Liver (tissue), 8 donors: ENCODE measurements at regions not wholly inside any gene's neighbourhood (a gene's known extent, or its start where the extent isn't known, plus 50 kb on each side); places are given as distances from the start of the nearest gene placed in this dataset.

Experiments used
- DNase-seq: peaks from one replicate; pipeline ENCODE4 v3.0.0-alpha.2; 2017; ENCODE audit warnings: low spot score
- H3K27ac ChIP-seq, 2 donors: one replicate each; pipeline ENCODE4 v1.7.0; 2013; ENCODE audit warnings: inconsistent platforms in 2 of 2, low read length in 2 of 2, control low read depth in 1 of 2, low read depth in 1 of 2, mild to moderate bottlenecking in 1 of 2
- H3K27me3 ChIP-seq, 4 donors: one replicate each; pipeline versions ENCODE4 v1.6.1 to v1.7.0; 2013; ENCODE audit warnings: low read length in 3 of 4, inconsistent platforms in 1 of 4, mild to moderate bottlenecking in 1 of 4, moderate library complexity in 1 of 4; ENCODE audit not compliant: control insufficient read depth in 4 of 4, insufficient read depth in 4 of 4
- H3K36me3 ChIP-seq, 4 donors: one replicate each; pipeline versions ENCODE4 v1.6.1 to v1.7.0; 2013; ENCODE audit warnings: low read length in 3 of 4, mild to moderate bottlenecking in 3 of 4, low read depth in 1 of 4, moderate library complexity in 1 of 4; ENCODE audit not compliant: control insufficient read depth in 4 of 4, insufficient read depth in 3 of 4
- H3K4me1 ChIP-seq, 4 donors: one replicate each; pipeline versions ENCODE4 v1.6.1 to v1.7.0; 2013; ENCODE audit warnings: low read length in 3 of 4, mild to moderate bottlenecking in 3 of 4, moderate library complexity in 1 of 4; ENCODE audit not compliant: control insufficient read depth in 4 of 4, insufficient read depth in 4 of 4
- H3K4me3 ChIP-seq, 3 donors: one replicate each; pipeline versions ENCODE4 v1.6.1 to v1.7.0; 2013; ENCODE audit warnings: low read length in 3 of 3, control low read depth in 1 of 3, low read depth in 1 of 3, mild to moderate bottlenecking in 1 of 3
- H3K9ac ChIP-seq, 2 donors: one replicate each; pipeline ENCODE4 v1.7.0; 2013; ENCODE audit warnings: low read length in 2 of 2, mild to moderate bottlenecking in 2 of 2, moderate library complexity in 2 of 2, control low read depth in 1 of 2, low read depth in 1 of 2
- H3K9me3 ChIP-seq, 4 donors: one replicate each; pipeline versions ENCODE4 v1.6.1 to v1.7.0; 2013; ENCODE audit warnings: low read length in 3 of 4; ENCODE audit not compliant: control insufficient read depth in 4 of 4
- ATF3 ChIP-seq: IDR thresholded peaks from 2 replicates; pipeline ENCODE4 v1.6.1; 2016; ENCODE audit warnings: antibody characterized with exemption
- CTCF ChIP-seq: fragments of 150-350 bp; IDR thresholded peaks from 2 replicates; pipeline ENCODE4 v1.5.1; 2017; ENCODE audit warnings: improper control_type of control experiment, low read depth, low read length; ENCODE audit not compliant: missing input control
- EGR1 ChIP-seq, 2 donors: IDR thresholded peaks; 2 replicates each; pipeline ENCODE4 v1.6.1; 2016 to 2018; ENCODE audit warnings: antibody characterized with exemption in 2 of 2, low read depth in 2 of 2
- FOXA1 ChIP-seq: IDR thresholded peaks from 2 replicates; pipeline ENCODE4 v1.6.1; 2016; ENCODE audit warnings: antibody characterized with exemption
- FOXA2 ChIP-seq: IDR thresholded peaks from 2 replicates; pipeline ENCODE4 v1.6.1; 2016; ENCODE audit warnings: antibody characterized with exemption
- GABPA ChIP-seq, 2 donors: IDR thresholded peaks in 1 of 2; conservative IDR thresholded peaks in 1 of 2; 2 replicates each; pipeline ENCODE4 v1.6.1; 2016; ENCODE audit warnings: antibody characterized with exemption in 2 of 2, mild to moderate bottlenecking in 1 of 2, moderate library complexity in 1 of 2
- HNF4A ChIP-seq, 2 donors: conservative IDR thresholded peaks; 2 replicates each; pipeline ENCODE4 v1.6.1; 2016; ENCODE audit warnings: antibody characterized with exemption in 2 of 2, mild to moderate bottlenecking in 2 of 2
- HNF4G ChIP-seq: IDR thresholded peaks from 2 replicates; pipeline ENCODE4 v1.6.1; 2016; ENCODE audit warnings: antibody characterized with exemption
- JUND ChIP-seq, 2 donors: IDR thresholded peaks; 2 replicates each; pipeline ENCODE4 v1.6.1; 2016; ENCODE audit warnings: antibody characterized with exemption in 2 of 2
- MAX ChIP-seq: IDR thresholded peaks from 2 replicates; pipeline ENCODE4 v1.6.1; 2016; ENCODE audit warnings: antibody characterized with exemption
- NR2F2 ChIP-seq: IDR thresholded peaks from 2 replicates; pipeline ENCODE4 v1.6.1; 2016; ENCODE audit warnings: antibody characterized with exemption
- RAD21 ChIP-seq, 2 donors: IDR thresholded peaks; 2 replicates each; pipeline ENCODE4 v1.6.1; 2016; ENCODE audit warnings: antibody characterized with exemption in 2 of 2, mild to moderate bottlenecking in 2 of 2
- REST ChIP-seq: IDR thresholded peaks from 2 replicates; pipeline ENCODE4 v1.6.1; 2016; ENCODE audit warnings: antibody characterized with exemption, mild to moderate bottlenecking
- RXRA ChIP-seq, 2 donors: IDR thresholded peaks; 2 replicates each; pipeline ENCODE4 v1.6.1; 2017 to 2018; ENCODE audit warnings: antibody characterized with exemption in 2 of 2, mild to moderate bottlenecking in 1 of 2
- SP1 ChIP-seq: IDR thresholded peaks from 2 replicates; pipeline ENCODE4 v1.6.1; 2018; ENCODE audit warnings: antibody characterized with exemption, mild to moderate bottlenecking
- TAF1 ChIP-seq: conservative IDR thresholded peaks from 2 replicates; pipeline ENCODE4 v1.6.1; 2016; ENCODE audit warnings: antibody characterized with exemption, mild to moderate bottlenecking
- YY1 ChIP-seq: IDR thresholded peaks from 2 replicates; pipeline ENCODE4 v1.6.1; 2016; ENCODE audit warnings: antibody characterized with exemption, mild to moderate bottlenecking
- ZBTB33 ChIP-seq: IDR thresholded peaks from 2 replicates; pipeline ENCODE4 v1.6.1; 2016; ENCODE audit warnings: antibody characterized with exemption
- WGBS: extraction: QIAGEN DNeasy Blood & Tissue Kit; methylation state at CpG from one replicate; pipeline ENCODE4 v1.1.7; 2013; 5-methylcytosine and 5-hydroxymethylcytosine counted together
- donor health status: healthy.
- donor health status: healthy.
- donor health status: healthy.
- donor health status: healthy.
- donor health status: healthy.

GRCh38 chr15:86018679-86019078 is 61.0 kb upstream of the AGBL1 start:
- H3K4me1 ChIP-seq = peaks cover 0 to 11% (median 4%) of the 10 kb centered on the region in 4 donors
- TF ChIP-seq SP1 (no peak), MAX (no peak), FOXA1 (no peak), GABPA (IDR thresholded peaks at IDR 0.05 in 1 of 2, conservative IDR thresholded peaks at IDR 0.05 in 1 of 2) (no peak), REST (no peak)
- DNase-seq = no peak
- H3K9ac ChIP-seq = no peak overlapping the region
- H3K4me3 ChIP-seq = no peak overlapping the region
- H3K27me3 ChIP-seq = no peaks in the 10 kb centered on the region
- no peaks in the 10 kb centered on the region for H3K36me3 ChIP-seq
- H3K27ac ChIP-seq = no peak overlapping the region
- H3K9me3 ChIP-seq = no peaks in the 10 kb centered on the region
- 75% methylated on average over 5 of the region's 5 CpGs for WGBS

- no peaks in the 10 kb centered on the region for H3K9me3 ChIP-seq
- no peaks in the 10 kb centered on the region for H3K36me3 ChIP-seq
- WGBS = 68% methylated on average over 5 of the region's 5 CpGs
- no peak for TF ChIP-seq NR2F2
- no peak for TF ChIP-seq RXRA (IDR thresholded peaks at IDR 0.05)
- TF ChIP-seq MAX = no peak
- TF ChIP-seq RAD21 (IDR thresholded peaks at IDR 0.05) = no peak
- no peak for TF ChIP-seq HNF4A (conservative IDR thresholded peaks at IDR 0.05)
- TF ChIP-seq REST = no peak
- no peak for TF ChIP-seq CTCF
- no peak for TF ChIP-seq EGR1 (IDR thresholded peaks at IDR 0.05; ENCODE audit: low read depth in 2 of 2)
- TF ChIP-seq JUND (IDR thresholded peaks at IDR 0.05) = no peak
- no peak for TF ChIP-seq FOXA2
- no peak for TF ChIP-seq GABPA (IDR thresholded peaks at IDR 0.05 in 1 of 2, conservative IDR thresholded peaks at IDR 0.05 in 1 of 2)
- TF ChIP-seq YY1 = no peak
- TF ChIP-seq SP1 = no peak
- TF ChIP-seq TAF1 = no peak
- TF ChIP-seq HNF4G = no peak
- no peak for TF ChIP-seq FOXA1
- TF ChIP-seq ZBTB33 = no peak
- no peak for TF ChIP-seq ATF3
- H3K27me3 ChIP-seq = no peaks in the 10 kb centered on the region
- H3K4me3 ChIP-seq = no peak overlapping the region
- no peak overlapping the region for H3K27ac ChIP-seq
- no peaks in the 10 kb centered on the region for H3K4me1 ChIP-seq
- DNase-seq = no peak
- H3K9ac ChIP-seq = no peak overlapping the region
Observed at GRCh38 chr15:86021281-86022264, 58.1 kb upstream of the AGBL1 start.
